ENCODE measurements at regions not wholly inside any gene's neighbourhood (a gene's known extent, or its start where the extent isn't known, plus 50 kb on each side); places are given as distances from the start of the nearest gene placed in this dataset.

DNA sequence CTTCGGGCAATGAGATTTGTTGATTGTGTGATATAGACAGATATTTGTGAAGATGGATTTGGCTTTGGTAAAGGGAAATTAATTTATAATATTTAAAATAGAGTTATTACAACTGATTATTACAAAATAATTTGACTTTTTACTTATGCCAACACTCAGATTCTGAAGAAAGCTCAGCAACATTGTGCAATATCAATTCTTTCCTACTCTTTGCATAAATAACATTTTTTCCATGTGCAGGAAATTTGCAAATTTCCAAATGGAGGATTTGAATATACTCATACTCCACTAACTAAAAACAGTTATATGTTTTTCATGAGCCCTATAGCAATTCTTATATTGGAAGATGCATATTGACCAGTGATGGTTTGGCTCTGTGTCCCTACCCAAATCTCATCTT, 676.4 kb upstream of the ADAMTS5 start:
- no peaks in the 10 kb centered on the region for H3K4me1 ChIP-seq (ENCODE audit: insufficient read depth)
- H3F3A ChIP-seq (replicated peaks; ENCODE audit: low read depth) = no peaks in the 10 kb centered on the region
- Mint-ChIP-seq H3K36me3 (ENCODE audit: low read depth) (no peaks in the 10 kb centered on the region), H3K27me3 (ENCODE audit: insufficient read depth, low read depth, poor library complexity) (no peaks in the 10 kb centered on the region), H3K4me3 (no peak overlapping the region), H3K27ac (no peak overlapping the region), H3K9me3 (no peaks in the 10 kb centered on the region), H3K4me1 (no peaks in the 10 kb centered on the region)
- H3K4me3 ChIP-seq = no peak overlapping the region
- TF ChIP-seq ZNF331 (CRISPR knock-in tag; IDR thresholded peaks at IDR 0.05; ENCODE audit: low read depth) (no peak), CREB1 (CRISPR knock-in tag; IDR thresholded peaks at IDR 0.05; ENCODE audit: low read depth) (no peak), EZH2phosphoT487 (IDR thresholded peaks at IDR 0.05; ENCODE audit: unreplicated experiment) (no peak), CTCF (conservative IDR thresholded peaks at IDR 0.05; ENCODE audit: low read depth in 2 of 2) (no peak), POLR2AphosphoS5 (IDR thresholded peaks at IDR 0.05; ENCODE audit: low read depth) (no peak), ETS1 (IDR thresholded peaks at IDR 0.05) (no peak), JUNB (IDR thresholded peaks at IDR 0.05; ENCODE audit: unreplicated experiment) (no peak), STAT1 (IDR thresholded peaks at IDR 0.05; ENCODE audit: unreplicated experiment) (no peak), ZNF114 (CRISPR knock-in tag; IDR thresholded peaks at IDR 0.05) (no peak), NANOG (IDR thresholded peaks at IDR 0.05; ENCODE audit: borderline replicate concordance) (no peak), REST (IDR thresholded peaks at IDR 0.05; ENCODE audit: unreplicated experiment) (no peak), EZH2 (IDR thresholded peaks at IDR 0.05; ENCODE audit: low read depth, unreplicated experiment) (no peak)
- TF ChIP-seq, protein P1, sequence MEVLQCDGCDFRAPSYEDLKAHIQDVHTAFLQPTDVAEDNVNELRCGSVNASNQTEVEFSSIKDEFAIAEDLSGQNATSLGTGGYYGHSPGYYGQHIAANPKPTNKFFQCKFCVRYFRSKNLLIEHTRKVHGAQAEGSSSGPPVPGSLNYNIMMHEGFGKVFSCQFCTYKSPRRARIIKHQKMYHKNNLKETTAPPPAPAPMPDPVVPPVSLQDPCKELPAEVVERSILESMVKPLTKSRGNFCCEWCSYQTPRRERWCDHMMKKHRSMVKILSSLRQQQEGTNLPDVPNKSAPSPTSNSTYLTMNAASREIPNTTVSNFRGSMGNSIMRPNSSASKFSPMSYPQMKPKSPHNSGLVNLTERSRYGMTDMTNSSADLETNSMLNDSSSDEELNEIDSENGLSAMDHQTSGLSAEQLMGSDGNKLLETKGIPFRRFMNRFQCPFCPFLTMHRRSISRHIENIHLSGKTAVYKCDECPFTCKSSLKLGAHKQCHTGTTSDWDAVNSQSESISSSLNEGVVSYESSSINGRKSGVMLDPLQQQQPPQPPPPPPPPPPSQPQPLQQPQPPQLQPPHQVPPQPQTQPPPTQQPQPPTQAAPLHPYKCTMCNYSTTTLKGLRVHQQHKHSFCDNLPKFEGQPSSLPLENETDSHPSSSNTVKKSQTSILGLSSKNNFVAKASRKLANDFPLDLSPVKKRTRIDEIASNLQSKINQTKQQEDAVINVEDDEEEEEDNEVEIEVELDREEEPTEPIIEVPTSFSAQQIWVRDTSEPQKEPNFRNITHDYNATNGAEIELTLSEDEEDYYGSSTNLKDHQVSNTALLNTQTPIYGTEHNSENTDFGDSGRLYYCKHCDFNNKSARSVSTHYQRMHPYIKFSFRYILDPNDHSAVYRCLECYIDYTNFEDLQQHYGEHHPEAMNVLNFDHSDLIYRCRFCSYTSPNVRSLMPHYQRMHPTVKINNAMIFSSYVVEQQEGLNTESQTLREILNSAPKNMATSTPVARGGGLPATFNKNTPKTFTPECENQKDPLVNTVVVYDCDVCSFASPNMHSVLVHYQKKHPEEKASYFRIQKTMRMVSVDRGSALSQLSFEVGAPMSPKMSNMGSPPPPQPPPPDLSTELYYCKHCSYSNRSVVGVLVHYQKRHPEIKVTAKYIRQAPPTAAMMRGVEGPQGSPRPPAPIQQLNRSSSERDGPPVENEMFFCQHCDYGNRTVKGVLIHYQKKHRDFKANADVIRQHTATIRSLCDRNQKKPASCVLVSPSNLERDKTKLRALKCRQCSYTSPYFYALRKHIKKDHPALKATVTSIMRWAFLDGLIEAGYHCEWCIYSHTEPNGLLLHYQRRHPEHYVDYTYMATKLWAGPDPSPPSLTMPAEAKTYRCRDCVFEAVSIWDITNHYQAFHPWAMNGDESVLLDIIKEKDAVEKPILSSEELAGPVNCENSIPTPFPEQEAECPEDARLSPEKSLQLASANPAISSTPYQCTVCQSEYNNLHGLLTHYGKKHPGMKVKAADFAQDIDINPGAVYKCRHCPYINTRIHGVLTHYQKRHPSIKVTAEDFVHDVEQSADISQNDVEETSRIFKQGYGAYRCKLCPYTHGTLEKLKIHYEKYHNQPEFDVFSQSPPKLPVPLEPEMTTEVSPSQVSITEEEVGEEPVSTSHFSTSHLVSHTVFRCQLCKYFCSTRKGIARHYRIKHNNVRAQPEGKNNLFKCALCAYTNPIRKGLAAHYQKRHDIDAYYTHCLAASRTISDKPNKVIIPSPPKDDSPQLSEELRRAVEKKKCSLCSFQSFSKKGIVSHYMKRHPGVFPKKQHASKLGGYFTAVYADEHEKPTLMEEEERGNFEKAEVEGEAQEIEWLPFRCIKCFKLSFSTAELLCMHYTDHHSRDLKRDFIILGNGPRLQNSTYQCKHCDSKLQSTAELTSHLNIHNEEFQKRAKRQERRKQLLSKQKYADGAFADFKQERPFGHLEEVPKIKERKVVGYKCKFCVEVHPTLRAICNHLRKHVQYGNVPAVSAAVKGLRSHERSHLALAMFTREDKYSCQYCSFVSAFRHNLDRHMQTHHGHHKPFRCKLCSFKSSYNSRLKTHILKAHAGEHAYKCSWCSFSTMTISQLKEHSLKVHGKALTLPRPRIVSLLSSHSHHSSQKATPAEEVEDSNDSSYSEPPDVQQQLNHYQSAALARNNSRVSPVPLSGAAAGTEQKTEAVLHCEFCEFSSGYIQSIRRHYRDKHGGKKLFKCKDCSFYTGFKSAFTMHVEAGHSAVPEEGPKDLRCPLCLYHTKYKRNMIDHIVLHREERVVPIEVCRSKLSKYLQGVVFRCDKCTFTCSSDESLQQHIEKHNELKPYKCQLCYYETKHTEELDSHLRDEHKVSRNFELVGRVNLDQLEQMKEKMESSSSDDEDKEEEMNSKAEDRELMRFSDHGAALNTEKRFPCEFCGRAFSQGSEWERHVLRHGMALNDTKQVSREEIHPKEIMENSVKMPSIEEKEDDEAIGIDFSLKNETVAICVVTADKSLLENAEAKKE (CRISPR knock-in tag; IDR thresholded peaks at IDR 0.05) = no peak
- no peaks in the 10 kb centered on the region for H3K27me3 ChIP-seq (ENCODE audit: insufficient read depth)
- no peaks in the 10 kb centered on the region for H3K36me3 ChIP-seq (ENCODE audit: insufficient read depth)
- ATAC-seq = no peak
- H2AFZ ChIP-seq = no peak overlapping the region
- no peak overlapping the region for H3K4me2 ChIP-seq
- no peaks in the 10 kb centered on the region for H3K79me2 ChIP-seq (replicated peaks; ENCODE audit: insufficient read depth)
- no peak overlapping the region for H3K27ac ChIP-seq (ENCODE audit: low read depth)
- H3K9me2 ChIP-seq (ENCODE audit: insufficient read depth) = peaks cover 5% of the 10 kb centered on the region; the same call in 1 of the 2 replicates
- no peak for DNase-seq (ENCODE audit: low spot score)
- H4K20me1 ChIP-seq (replicated peaks; ENCODE audit: insufficient read depth) = no peaks in the 10 kb centered on the region

Measured in GM23338 (cell line).